GM13976 (cell line): ENCODE measurements at regions not wholly inside any gene's neighbourhood (a gene's known extent, or its start where the extent isn't known, plus 50 kb on each side); places are given as distances from the start of the nearest gene placed in this dataset.
"Not testable (repeated sequence)": the region's sequence is repeated elsewhere in the genome, so short reads cannot be mapped to it uniquely, and the experiment has no call there.

ENCODE experiments used
- DNase-seq: peaks from one replicate; pipeline ENCODE4 v3.0.0; 2012; ENCODE audit warnings: low spot score
- in situ Hi-C: fragments of 300-500 bp; cut with MboI; formaldehyde crosslinking; loops from one replicate; pipeline ENCODE4 v1.12.0; 2022; ENCODE audit warnings: low sequenced_read_pairs, mixed read lengths, inconsistent platforms; ENCODE audit not compliant: unreplicated experiment
- TF ChIP-seq, protein P1 (sequence below): IDR thresholded peaks from 2 replicates; pipeline ENCODE4 v1.5.1; 2012; ENCODE audit warnings: borderline replicate concordance, mild to moderate bottlenecking; ENCODE audit not compliant: insufficient read depth; ENCODE audit errors: extremely low read depth, missing control alignments, control extremely low read depth

DNA sequence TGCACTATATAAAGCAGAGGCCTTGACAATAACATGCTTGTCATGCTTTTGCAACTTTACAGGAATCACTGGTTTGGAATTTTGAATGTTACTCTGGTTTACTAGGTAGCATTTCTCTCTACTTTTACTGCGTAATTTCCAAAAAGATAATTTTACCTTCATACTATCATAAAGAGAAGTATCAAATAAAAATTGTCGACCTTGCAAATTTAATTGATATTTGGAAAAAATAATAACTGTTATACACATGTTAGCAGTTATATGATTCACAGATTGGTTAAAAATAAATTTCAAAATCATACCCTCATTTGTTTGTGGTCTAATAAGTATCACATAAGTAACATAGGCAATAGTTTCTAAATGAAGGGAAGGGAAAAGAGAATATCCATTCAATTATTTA is 228.5 kb upstream of the CACNA2D1 start:
- TF ChIP-seq, protein P1, sequence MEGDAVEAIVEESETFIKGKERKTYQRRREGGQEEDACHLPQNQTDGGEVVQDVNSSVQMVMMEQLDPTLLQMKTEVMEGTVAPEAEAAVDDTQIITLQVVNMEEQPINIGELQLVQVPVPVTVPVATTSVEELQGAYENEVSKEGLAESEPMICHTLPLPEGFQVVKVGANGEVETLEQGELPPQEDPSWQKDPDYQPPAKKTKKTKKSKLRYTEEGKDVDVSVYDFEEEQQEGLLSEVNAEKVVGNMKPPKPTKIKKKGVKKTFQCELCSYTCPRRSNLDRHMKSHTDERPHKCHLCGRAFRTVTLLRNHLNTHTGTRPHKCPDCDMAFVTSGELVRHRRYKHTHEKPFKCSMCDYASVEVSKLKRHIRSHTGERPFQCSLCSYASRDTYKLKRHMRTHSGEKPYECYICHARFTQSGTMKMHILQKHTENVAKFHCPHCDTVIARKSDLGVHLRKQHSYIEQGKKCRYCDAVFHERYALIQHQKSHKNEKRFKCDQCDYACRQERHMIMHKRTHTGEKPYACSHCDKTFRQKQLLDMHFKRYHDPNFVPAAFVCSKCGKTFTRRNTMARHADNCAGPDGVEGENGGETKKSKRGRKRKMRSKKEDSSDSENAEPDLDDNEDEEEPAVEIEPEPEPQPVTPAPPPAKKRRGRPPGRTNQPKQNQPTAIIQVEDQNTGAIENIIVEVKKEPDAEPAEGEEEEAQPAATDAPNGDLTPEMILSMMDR = no peak
- in situ Hi-C loops = no loop called here
- no peak for DNase-seq

DNA sequence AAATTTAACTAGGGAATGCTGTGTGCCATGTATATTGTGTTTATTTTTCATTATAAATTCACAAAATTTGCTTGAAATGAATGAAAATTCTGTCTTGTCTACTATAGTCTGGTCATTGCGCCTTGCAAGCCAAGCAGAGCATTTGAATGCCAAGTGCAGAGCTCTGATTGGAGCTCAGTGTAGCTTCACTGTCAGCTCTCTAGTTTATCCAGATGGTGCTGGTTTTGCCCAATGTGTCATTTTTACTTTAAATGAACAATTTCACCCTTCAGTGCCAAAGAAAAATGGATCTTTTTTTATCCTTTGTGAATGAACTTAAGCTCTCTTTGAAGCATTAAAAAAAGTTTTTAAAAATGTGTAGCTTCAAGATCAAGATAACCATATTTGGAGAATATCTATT is 225.6 kb upstream of the CACNA2D1 start:
- TF ChIP-seq, protein P1 = no peak
- DNase-seq = no peak
- in situ Hi-C loops = no loop called here

DNA sequence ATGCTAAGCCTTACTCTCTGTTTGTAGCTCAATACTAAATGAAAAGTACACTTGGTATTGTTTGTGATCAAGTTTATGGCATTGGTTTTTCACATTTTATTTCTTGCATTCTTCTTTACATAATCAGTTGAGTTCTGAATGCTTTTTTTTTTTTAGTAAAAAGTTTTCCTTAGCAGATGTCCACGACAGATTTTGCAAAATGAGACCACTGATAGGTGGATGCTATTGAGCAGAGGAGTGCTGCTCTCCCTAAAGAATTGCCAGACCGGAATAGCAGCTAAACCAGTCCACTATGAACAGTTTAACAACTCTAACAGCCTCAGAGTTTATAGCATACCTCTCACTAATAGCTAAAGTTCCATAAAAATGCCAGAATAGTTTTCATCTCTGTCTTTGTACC is 225.1 kb upstream of the CACNA2D1 start:
- TF ChIP-seq, protein P1 = no peak
- in situ Hi-C loops = no loop called here
- DNase-seq = no peak

DNA sequence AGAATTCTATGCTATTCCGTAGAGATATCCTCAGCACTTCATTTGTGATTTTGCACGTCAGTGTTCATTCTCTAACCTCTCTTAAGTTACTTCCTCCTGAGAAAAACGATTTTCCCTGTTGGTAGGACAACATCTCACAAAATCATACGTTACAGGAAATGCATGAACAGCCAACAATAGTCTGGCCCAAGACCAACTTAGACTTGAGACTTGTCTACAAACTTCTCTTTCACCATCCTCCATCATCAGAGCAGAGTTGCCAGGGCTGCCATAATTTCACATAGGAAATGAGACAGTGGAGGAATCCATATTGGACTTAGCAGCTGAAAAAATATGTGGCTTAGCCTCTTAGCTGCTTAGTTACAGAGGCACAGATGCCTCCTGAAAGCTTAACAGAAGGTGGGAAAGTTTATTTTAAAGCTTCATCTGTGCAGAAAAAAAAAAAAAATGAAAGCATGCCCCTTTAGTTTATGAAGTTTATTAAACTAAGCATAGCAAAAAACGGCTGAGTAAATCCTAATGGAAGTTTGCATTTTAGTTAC is 222.5 kb upstream of the CACNA2D1 start:
- in situ Hi-C loops = no loop called here
- DNase-seq = no peak
- TF ChIP-seq, protein P1 = no peak

DNA sequence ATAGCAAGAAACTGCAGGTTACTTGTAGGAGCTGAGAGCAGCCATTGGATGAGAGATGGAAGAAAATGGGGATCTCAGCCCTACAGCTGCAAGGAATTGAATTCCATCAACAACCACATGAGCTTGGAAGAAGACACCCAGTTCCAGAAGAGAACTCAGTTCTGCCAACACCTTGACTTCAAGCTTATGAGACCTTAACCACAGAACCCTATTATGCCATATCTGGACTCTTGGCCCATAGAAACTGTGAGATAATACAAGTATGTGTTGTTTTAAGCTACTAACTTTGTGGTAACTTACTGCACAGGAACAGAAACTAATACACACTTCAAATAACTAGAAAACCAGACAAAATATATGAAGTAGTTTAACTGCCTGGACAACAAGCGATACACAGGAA is 212.4 kb upstream of the CACNA2D1 start:
- DNase-seq = no peak
- TF ChIP-seq, protein P1 = no peak
- in situ Hi-C loops = no loop called here

DNA sequence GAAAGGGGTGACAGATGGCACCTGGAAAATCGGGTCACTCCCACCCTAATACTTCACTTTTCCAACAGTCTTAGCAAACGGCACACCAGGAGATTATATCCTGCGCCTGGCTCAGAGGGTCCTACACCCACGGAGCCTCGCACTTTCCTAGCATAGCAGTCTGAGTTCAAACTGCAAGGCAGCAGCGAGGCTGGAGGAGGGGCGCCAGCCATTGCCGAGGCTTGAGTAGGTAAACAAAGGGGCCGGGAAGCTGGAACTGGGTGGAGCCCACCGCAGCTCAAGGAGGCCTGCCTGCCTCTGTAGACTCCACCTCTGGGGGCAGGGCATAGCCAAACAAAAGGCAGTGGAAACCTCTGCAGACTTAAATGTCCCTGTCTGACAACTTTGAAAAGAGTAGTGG is 206.5 kb upstream of the CACNA2D1 start:
- in situ Hi-C loops, DNase-seq: not testable (repeated sequence)

DNA sequence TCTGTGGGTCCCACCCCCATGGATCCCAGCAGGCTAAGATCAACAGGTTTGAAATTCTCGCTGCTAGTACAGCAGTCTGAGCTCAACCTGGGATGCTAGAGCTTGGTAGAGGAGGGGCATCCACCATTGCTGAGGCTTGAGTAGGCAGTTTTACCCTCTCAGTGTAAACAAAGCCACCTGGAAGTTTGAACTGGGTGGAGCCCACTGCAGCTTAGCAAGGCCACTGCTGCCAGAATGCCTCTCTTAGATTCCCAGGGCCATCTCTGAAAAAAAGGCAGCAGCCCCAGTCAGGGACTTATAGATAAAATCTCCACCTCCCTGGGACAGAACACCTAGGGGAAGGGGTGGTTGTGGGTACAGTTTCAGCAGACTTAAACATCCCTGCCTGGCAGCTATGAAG is 190.0 kb upstream of the CACNA2D1 start:
- in situ Hi-C loops = no loop called here
- DNase-seq = no peak
- TF ChIP-seq, protein P1 = no peak
